DND-41 (cell line): ENCODE measurements at regions not wholly inside any gene's neighbourhood (a gene's known extent, or its start where the extent isn't known, plus 50 kb on each side); places are given as distances from the start of the nearest gene placed in this dataset.

ENCODE experiments used
- ATAC-seq: fragments of 200-7000 bp; cut with Tn5 transposase; 3 replicates; pipeline ENCODE4 v1.9.1; 2021; ENCODE audit warnings: low read depth; ENCODE audit not compliant: insufficient read depth
- DNase-seq: peaks from one replicate; pipeline ENCODE4 v3.0.0-alpha.2; 2020
- H2AFZ ChIP-seq: 2 replicates; pipeline ENCODE4 v1.6.0; 2012; ENCODE audit warnings: low read depth, low read length
- H3K27ac ChIP-seq: 2 replicates; pipeline ENCODE4 v1.5.1; 2012; ENCODE audit warnings: low read length, inconsistent platforms
- H3K27me3 ChIP-seq: fragments of 200-600 bp; sonication (generic); 2 replicates; pipeline ENCODE4 v1.6.0; 2012; ENCODE audit warnings: low read length, mild to moderate bottlenecking, inconsistent platforms; ENCODE audit not compliant: insufficient read depth, poor library complexity
- H3K36me3 ChIP-seq: 2 replicates; pipeline ENCODE4 v1.5.1; 2012; ENCODE audit warnings: low read length, inconsistent platforms; ENCODE audit not compliant: insufficient read depth
- H3K4me1 ChIP-seq: 2 replicates; pipeline ENCODE4 v1.5.1; 2012; ENCODE audit warnings: mild to moderate bottlenecking, low read length; ENCODE audit not compliant: insufficient read depth
- H3K4me2 ChIP-seq: 2 replicates; pipeline ENCODE4 v1.6.0; 2012; ENCODE audit warnings: mild to moderate bottlenecking, moderate library complexity, low read length, inconsistent platforms; ENCODE audit not compliant: insufficient read depth
- H3K4me3 ChIP-seq, 2 experiments: fragments of 200-600 bp in 1 of 2; shearing (Covaris generic) in 1 of 2; 2 replicates each; pipeline ENCODE4 v1.5.1; 2012 to 2016; ENCODE audit warnings: inconsistent platforms in 2 of 2, low read length in 2 of 2, mild to moderate bottlenecking in 2 of 2, low read depth in 1 of 2, moderate library complexity in 1 of 2
- H3K79me2 ChIP-seq: 2 replicates; pipeline ENCODE4 v1.6.0; 2012; ENCODE audit warnings: low read length, inconsistent platforms; ENCODE audit not compliant: insufficient read depth
- H3K9ac ChIP-seq: 2 replicates; pipeline ENCODE4 v1.6.0; 2012; ENCODE audit warnings: low read depth, mild to moderate bottlenecking, inconsistent platforms, low read length, moderate library complexity
- H3K9me3 ChIP-seq: 2 replicates; pipeline ENCODE4 v1.5.1; 2012; ENCODE audit warnings: low read length, moderate library complexity, mild to moderate bottlenecking, inconsistent platforms; ENCODE audit not compliant: insufficient read depth, severe bottlenecking
- H4K20me1 ChIP-seq: 2 replicates; pipeline ENCODE4 v1.6.0; 2012; ENCODE audit warnings: low read length; ENCODE audit not compliant: insufficient read depth
- EZH2 ChIP-seq: IDR thresholded peaks from 3 replicates; pipeline ENCODE4 v1.6.1; 2012; ENCODE audit warnings: borderline replicate concordance, low read depth, mild to moderate bottlenecking, moderate library complexity, low read length, inconsistent platforms; ENCODE audit not compliant: severe bottlenecking
- TF ChIP-seq, protein P1 (sequence below): IDR thresholded peaks from 2 replicates; pipeline ENCODE4 v1.5.1; 2012; ENCODE audit warnings: borderline replicate concordance, low read length, moderate library complexity, mild to moderate bottlenecking; ENCODE audit not compliant: poor library complexity, severe bottlenecking; ENCODE audit errors: extremely low read depth

DNA sequence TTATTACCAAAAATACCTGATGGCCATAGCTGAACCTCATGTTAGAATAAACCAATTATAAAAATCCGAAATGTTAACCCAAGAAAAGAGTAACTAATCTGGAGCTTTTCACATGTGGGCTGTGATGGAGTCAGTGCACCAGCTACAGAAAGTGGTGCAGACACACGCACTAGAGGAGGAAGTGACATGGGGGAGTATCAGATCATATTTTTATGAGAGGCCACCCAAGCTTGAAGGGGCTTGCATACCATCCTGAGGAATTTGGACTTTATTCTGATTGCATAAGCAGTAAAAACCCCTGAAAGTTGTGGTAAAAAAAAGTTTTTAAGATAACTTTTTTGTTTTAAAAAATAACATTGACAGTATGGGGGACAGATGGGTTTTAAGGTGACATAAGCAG lies 1148.5 kb upstream of the CELF2 start:
- Histone ChIP-seq H3K4me1 (no peaks in the 10 kb centered on the region), H3K27ac (no peak overlapping the region), H3K9ac (no peak overlapping the region), H3K4me3 (no peak overlapping the region), H2AFZ (no peak overlapping the region), H3K9me3 (no peaks in the 10 kb centered on the region), H4K20me1 (no peaks in the 10 kb centered on the region), H3K79me2 (no peaks in the 10 kb centered on the region), H3K27me3 (no peaks in the 10 kb centered on the region), H3K4me2 (no peak overlapping the region), H3K36me3 (no peaks in the 10 kb centered on the region)
- no peak for TF ChIP-seq EZH2
- TF ChIP-seq, protein P1, sequence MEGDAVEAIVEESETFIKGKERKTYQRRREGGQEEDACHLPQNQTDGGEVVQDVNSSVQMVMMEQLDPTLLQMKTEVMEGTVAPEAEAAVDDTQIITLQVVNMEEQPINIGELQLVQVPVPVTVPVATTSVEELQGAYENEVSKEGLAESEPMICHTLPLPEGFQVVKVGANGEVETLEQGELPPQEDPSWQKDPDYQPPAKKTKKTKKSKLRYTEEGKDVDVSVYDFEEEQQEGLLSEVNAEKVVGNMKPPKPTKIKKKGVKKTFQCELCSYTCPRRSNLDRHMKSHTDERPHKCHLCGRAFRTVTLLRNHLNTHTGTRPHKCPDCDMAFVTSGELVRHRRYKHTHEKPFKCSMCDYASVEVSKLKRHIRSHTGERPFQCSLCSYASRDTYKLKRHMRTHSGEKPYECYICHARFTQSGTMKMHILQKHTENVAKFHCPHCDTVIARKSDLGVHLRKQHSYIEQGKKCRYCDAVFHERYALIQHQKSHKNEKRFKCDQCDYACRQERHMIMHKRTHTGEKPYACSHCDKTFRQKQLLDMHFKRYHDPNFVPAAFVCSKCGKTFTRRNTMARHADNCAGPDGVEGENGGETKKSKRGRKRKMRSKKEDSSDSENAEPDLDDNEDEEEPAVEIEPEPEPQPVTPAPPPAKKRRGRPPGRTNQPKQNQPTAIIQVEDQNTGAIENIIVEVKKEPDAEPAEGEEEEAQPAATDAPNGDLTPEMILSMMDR, result no peak
- DNase-seq, result no peak
- ATAC-seq, result no peak

DNA sequence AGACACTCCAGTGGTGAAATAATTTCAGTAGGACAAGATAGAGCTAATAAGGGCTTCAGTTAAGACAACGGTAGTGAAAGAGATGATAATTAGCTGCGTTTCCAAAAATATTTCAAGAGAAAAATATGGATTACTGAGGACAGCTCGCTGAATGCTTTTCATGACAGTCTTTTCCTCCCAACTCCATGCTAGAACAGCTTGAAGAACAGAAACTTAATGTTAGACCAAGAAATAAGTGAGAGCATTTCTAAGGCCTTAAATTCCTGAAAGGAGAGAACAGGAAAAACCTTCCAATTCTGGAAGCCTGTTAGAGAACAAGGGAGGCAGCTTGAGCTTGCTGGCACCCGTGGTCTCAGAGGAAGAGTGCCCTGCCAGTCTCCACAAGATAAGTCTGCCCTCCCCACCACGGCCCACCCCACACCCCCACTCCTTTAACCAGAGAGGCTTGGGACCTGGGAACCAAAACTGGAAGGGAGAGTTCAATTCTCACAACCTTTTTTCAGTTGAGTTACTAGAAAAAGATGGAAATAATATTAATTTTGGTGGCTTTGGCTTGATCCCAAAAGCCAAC lies 1148.0 kb upstream of the CELF2 start:
- TF ChIP-seq EZH2, result no peak
- TF ChIP-seq, protein P1, result no peak

DNA sequence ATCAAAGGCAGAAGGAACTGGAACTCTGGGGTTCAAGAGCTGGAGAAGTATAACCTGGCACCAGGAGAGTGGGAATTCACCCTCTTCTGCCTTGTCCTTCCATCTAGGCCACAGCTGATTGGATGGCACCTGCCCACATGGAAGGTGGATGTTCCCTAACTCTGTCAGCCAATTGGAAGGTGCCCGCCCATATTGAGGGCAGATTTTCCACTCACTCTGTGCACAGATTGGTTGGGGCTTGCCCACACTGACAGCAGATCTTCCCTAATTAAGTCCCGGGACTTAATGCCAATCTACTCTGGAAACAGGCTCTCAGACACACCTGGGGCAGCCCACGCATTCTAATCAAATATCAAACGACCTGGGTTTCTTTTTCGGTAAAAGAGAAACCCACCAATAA lies 1142.3 kb upstream of the CELF2 start:
- no peaks in the 10 kb centered on the region for H3K9me3 ChIP-seq
- H3K27me3 ChIP-seq, result no peaks in the 10 kb centered on the region
- no peaks in the 10 kb centered on the region for H3K4me1 ChIP-seq
- no peak overlapping the region for H3K4me2 ChIP-seq
- H3K36me3 ChIP-seq, result no peaks in the 10 kb centered on the region
- TF ChIP-seq, protein P1, result no peak
- TF ChIP-seq EZH2, result no peak
- ATAC-seq, result no peak
- no peak overlapping the region for H3K4me3 ChIP-seq
- no peaks in the 10 kb centered on the region for H3K79me2 ChIP-seq
- no peak overlapping the region for H3K9ac ChIP-seq
- no peaks in the 10 kb centered on the region for H4K20me1 ChIP-seq
- no peak for DNase-seq
- no peak overlapping the region for H2AFZ ChIP-seq
- no peak overlapping the region for H3K27ac ChIP-seq

More for the DNA sequence above, 1148.0 kb upstream of the CELF2 start:
- Histone ChIP-seq H3K4me3 (no peak overlapping the region), H3K27me3 (no peaks in the 10 kb centered on the region), H3K36me3 (no peaks in the 10 kb centered on the region), H3K4me1 (no peaks in the 10 kb centered on the region), H4K20me1 (no peaks in the 10 kb centered on the region), H3K79me2 (no peaks in the 10 kb centered on the region), H3K4me2 (no peak overlapping the region), H3K9me3 (no peaks in the 10 kb centered on the region), H2AFZ (no peak overlapping the region), H3K27ac (no peak overlapping the region), H3K9ac (no peak overlapping the region)
- DNase-seq (no peak), ATAC-seq (no peak)

DNA sequence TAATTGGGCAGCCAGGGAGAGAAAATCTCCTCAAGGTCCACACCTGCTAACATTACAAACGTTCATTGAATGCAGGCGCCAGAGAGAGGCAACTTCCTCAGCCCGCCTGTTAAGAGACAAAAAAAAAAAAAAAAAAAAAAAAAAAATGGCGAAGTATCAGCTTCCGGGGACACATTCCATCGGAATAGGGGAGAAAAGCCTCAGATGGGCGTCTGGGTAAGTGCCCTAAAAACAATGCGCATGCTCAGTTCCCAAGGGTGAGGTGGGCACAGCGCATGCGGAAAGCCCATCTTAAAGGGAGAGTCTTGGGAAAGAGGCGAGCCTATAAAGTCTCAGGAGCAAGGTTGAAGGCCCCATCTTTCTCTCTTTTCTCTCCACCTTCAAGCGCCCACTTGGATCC lies 1139.7 kb upstream of the CELF2 start:
- Histone ChIP-seq H3K27me3 (no peaks in the 10 kb centered on the region), H3K4me2 (no peak overlapping the region), H3K9me3 (no peaks in the 10 kb centered on the region), H2AFZ (no peak overlapping the region), H3K4me1 (no peaks in the 10 kb centered on the region), H3K36me3 (no peaks in the 10 kb centered on the region), H3K4me3 (no peak overlapping the region), H3K9ac (no peak overlapping the region), H3K79me2 (no peaks in the 10 kb centered on the region), H4K20me1 (no peaks in the 10 kb centered on the region), H3K27ac (no peak overlapping the region)
- TF ChIP-seq EZH2, result no peak
- TF ChIP-seq, protein P1, result no peak
- DNase-seq, result no peak
- ATAC-seq, result no peak
